ENCODE measurements at regions not wholly inside any gene's neighbourhood (a gene's known extent, or its start where the extent isn't known, plus 50 kb on each side); places are given as distances from the start of the nearest gene placed in this dataset.

DNA sequence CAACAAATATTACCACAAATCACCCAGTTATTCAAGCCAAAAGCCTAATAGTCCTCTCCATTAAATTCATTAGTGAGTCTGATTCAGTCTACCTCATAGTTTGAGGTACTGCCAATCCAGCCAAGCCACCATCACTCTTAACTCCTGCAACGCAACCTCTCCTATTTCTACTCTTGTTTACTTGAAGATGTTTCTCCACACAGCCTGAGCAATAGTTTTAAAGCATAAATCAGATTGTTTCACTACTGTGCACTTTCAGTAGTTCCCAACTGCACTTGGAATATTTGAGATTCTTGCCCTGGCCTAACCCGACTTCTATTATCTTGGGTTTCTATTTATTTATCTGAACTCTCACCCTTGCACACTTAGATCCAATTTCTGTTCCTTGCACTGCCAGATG is 85.5 kb downstream of the YIPF5 start:
- TF ChIP-seq ZFP30 (CRISPR knock-in tag; IDR thresholded peaks at IDR 0.05) (no peak), ZFP3 (CRISPR knock-in tag; IDR thresholded peaks at IDR 0.05) (no peak), ESRRG (CRISPR knock-in tag; IDR thresholded peaks at IDR 0.05) (no peak), TCF4 (CRISPR knock-in tag; IDR thresholded peaks at IDR 0.05; ENCODE audit: borderline replicate concordance) (no peak), OSR1 (CRISPR knock-in tag; IDR thresholded peaks at IDR 0.05) (no peak), ZNF8 (CRISPR knock-in tag; IDR thresholded peaks at IDR 0.05) (no peak), SNAI2 (CRISPR knock-in tag; IDR thresholded peaks at IDR 0.05) (no peak), GLIS3 (CRISPR knock-in tag; IDR thresholded peaks at IDR 0.05) (no peak), BACH2 (CRISPR knock-in tag; IDR thresholded peaks at IDR 0.05; ENCODE audit: borderline replicate concordance) (no peak)
- TF ChIP-seq, protein P1, sequence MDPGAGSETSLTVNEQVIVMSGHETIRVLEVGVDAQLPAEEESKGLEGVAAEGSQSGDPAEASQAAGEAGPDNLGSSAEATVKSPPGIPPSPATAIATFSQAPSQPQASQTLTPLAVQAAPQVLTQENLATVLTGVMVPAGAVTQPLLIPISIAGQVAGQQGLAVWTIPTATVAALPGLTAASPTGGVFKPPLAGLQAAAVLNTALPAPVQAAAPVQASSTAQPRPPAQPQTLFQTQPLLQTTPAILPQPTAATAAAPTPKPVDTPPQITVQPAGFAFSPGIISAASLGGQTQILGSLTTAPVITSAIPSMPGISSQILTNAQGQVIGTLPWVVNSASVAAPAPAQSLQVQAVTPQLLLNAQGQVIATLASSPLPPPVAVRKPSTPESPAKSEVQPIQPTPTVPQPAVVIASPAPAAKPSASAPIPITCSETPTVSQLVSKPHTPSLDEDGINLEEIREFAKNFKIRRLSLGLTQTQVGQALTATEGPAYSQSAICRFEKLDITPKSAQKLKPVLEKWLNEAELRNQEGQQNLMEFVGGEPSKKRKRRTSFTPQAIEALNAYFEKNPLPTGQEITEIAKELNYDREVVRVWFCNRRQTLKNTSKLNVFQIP (CRISPR knock-in tag; IDR thresholded peaks at IDR 0.05; ENCODE audit: borderline replicate concordance, low read depth), result no peak
- TF ChIP-seq, protein P2, sequence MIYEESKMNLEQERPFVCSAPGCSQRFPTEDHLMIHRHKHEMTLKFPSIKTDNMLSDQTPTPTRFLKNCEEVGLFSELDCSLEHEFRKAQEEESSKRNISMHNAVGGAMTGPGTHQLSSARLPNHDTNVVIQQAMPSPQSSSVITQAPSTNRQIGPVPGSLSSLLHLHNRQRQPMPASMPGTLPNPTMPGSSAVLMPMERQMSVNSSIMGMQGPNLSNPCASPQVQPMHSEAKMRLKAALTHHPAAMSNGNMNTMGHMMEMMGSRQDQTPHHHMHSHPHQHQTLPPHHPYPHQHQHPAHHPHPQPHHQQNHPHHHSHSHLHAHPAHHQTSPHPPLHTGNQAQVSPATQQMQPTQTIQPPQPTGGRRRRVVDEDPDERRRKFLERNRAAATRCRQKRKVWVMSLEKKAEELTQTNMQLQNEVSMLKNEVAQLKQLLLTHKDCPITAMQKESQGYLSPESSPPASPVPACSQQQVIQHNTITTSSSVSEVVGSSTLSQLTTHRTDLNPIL (CRISPR knock-in tag; IDR thresholded peaks at IDR 0.05; ENCODE audit: low read depth), result no peak
- TF ChIP-seq, protein P3, sequence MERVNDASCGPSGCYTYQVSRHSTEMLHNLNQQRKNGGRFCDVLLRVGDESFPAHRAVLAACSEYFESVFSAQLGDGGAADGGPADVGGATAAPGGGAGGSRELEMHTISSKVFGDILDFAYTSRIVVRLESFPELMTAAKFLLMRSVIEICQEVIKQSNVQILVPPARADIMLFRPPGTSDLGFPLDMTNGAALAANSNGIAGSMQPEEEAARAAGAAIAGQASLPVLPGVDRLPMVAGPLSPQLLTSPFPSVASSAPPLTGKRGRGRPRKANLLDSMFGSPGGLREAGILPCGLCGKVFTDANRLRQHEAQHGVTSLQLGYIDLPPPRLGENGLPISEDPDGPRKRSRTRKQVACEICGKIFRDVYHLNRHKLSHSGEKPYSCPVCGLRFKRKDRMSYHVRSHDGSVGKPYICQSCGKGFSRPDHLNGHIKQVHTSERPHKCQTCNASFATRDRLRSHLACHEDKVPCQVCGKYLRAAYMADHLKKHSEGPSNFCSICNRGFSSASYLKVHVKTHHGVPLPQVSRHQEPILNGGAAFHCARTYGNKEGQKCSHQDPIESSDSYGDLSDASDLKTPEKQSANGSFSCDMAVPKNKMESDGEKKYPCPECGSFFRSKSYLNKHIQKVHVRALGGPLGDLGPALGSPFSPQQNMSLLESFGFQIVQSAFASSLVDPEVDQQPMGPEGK (CRISPR knock-in tag; IDR thresholded peaks at IDR 0.05; ENCODE audit: borderline replicate concordance), result no peak
- TF ChIP-seq, protein P4, sequence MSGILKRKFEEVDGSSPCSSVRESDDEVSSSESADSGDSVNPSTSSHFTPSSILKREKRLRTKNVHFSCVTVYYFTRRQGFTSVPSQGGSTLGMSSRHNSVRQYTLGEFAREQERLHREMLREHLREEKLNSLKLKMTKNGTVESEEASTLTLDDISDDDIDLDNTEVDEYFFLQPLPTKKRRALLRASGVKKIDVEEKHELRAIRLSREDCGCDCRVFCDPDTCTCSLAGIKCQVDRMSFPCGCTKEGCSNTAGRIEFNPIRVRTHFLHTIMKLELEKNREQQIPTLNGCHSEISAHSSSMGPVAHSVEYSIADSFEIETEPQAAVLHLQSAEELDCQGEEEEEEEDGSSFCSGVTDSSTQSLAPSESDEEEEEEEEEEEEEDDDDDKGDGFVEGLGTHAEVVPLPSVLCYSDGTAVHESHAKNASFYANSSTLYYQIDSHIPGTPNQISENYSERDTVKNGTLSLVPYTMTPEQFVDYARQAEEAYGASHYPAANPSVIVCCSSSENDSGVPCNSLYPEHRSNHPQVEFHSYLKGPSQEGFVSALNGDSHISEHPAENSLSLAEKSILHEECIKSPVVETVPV (CRISPR knock-in tag; IDR thresholded peaks at IDR 0.05), result no peak
- no peak for ATAC-seq

DNA sequence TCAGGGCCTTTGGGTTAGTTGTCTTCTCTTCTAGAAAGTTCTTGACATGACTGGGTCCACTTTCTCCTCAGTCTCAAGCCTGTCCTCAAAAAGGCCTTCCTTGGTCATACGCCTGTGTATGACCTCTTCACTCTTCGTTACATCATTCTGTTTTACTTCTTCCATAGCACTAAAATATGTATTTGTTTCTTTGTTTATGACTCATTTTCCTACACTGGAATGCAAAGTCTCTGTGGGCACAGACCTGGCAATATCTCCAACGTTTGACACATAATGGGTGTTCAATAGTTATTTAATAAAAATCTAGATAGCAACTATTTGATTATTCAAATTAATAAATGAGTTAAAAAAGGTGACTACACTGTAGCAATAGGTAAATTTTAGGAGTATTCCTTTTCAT is 85.1 kb downstream of the YIPF5 start:
- no peak for TF ChIP-seq ZNF8 (CRISPR knock-in tag; IDR thresholded peaks at IDR 0.05)
- no peak for TF ChIP-seq OSR1 (CRISPR knock-in tag; IDR thresholded peaks at IDR 0.05)
- TF ChIP-seq, protein P1 (CRISPR knock-in tag; IDR thresholded peaks at IDR 0.05; ENCODE audit: borderline replicate concordance, low read depth), result no peak
- TF ChIP-seq ARNTL (CRISPR knock-in tag; IDR thresholded peaks at IDR 0.05; ENCODE audit: borderline replicate concordance, low read depth), result no peak
- no peak for TF ChIP-seq SNAI2 (CRISPR knock-in tag; IDR thresholded peaks at IDR 0.05)
- no peak for TF ChIP-seq ISL1 (CRISPR knock-in tag; IDR thresholded peaks at IDR 0.05)
- no peak for TF ChIP-seq TCF4 (CRISPR knock-in tag; IDR thresholded peaks at IDR 0.05; ENCODE audit: borderline replicate concordance)
- TF ChIP-seq PPARA (CRISPR knock-in tag; IDR thresholded peaks at IDR 0.05; ENCODE audit: borderline replicate concordance), result no peak
- TF ChIP-seq, protein P4 (CRISPR knock-in tag; IDR thresholded peaks at IDR 0.05), result no peak
- no peak for TF ChIP-seq ZNF565 (CRISPR knock-in tag; conservative IDR thresholded peaks at IDR 0.05; ENCODE audit: low read depth)
- TF ChIP-seq ZC3H10 (CRISPR knock-in tag; IDR thresholded peaks at IDR 0.05), result no peak
- TF ChIP-seq CSDC2 (CRISPR knock-in tag; IDR thresholded peaks at IDR 0.05), result no peak
- no peak for TF ChIP-seq RARB (CRISPR knock-in tag; IDR thresholded peaks at IDR 0.05)
- no peak for TF ChIP-seq GLIS3 (CRISPR knock-in tag; IDR thresholded peaks at IDR 0.05)
- TF ChIP-seq, protein P5, sequence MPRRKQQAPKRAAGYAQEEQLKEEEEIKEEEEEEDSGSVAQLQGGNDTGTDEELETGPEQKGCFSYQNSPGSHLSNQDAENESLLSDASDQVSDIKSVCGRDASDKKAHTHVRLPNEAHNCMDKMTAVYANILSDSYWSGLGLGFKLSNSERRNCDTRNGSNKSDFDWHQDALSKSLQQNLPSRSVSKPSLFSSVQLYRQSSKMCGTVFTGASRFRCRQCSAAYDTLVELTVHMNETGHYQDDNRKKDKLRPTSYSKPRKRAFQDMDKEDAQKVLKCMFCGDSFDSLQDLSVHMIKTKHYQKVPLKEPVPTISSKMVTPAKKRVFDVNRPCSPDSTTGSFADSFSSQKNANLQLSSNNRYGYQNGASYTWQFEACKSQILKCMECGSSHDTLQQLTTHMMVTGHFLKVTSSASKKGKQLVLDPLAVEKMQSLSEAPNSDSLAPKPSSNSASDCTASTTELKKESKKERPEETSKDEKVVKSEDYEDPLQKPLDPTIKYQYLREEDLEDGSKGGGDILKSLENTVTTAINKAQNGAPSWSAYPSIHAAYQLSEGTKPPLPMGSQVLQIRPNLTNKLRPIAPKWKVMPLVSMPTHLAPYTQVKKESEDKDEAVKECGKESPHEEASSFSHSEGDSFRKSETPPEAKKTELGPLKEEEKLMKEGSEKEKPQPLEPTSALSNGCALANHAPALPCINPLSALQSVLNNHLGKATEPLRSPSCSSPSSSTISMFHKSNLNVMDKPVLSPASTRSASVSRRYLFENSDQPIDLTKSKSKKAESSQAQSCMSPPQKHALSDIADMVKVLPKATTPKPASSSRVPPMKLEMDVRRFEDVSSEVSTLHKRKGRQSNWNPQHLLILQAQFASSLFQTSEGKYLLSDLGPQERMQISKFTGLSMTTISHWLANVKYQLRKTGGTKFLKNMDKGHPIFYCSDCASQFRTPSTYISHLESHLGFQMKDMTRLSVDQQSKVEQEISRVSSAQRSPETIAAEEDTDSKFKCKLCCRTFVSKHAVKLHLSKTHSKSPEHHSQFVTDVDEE (CRISPR knock-in tag; IDR thresholded peaks at IDR 0.05), result no peak
- no peak for TF ChIP-seq TOX (CRISPR knock-in tag; IDR thresholded peaks at IDR 0.05; ENCODE audit: borderline replicate concordance)
- no peak for TF ChIP-seq ZFP3 (CRISPR knock-in tag; IDR thresholded peaks at IDR 0.05)
- TF ChIP-seq, protein P3 (CRISPR knock-in tag; IDR thresholded peaks at IDR 0.05; ENCODE audit: borderline replicate concordance), result no peak
- no peak for TF ChIP-seq ESRRG (CRISPR knock-in tag; IDR thresholded peaks at IDR 0.05)
- ATAC-seq, result no peak
